Immature natural killer cell (primary cell): ENCODE measurements at regions not wholly inside any gene's neighbourhood (a gene's known extent, or its start where the extent isn't known, plus 50 kb on each side); places are given as distances from the start of the nearest gene placed in this dataset.

ENCODE experiments used
- DNase-seq, 3 donors: peaks; one replicate each; pipeline ENCODE4 v3.0.0; 2022; ENCODE audit warnings: mixed read lengths in 1 of 3
- H3K27ac Mint-ChIP-seq, 6 donors: one replicate each; pipeline ENCODE4 v1.8.0; 2020; ENCODE audit warnings: mixed read lengths in 6 of 6, mild to moderate bottlenecking in 5 of 6, inconsistent platforms in 4 of 6, moderate library complexity in 3 of 6
- H3K27me3 Mint-ChIP-seq, 3 donors: one replicate each; pipeline ENCODE4 v1.8.0; 2020 to 2021; ENCODE audit warnings: low read depth in 3 of 3, mild to moderate bottlenecking in 3 of 3, mixed read lengths in 3 of 3, moderate library complexity in 3 of 3, inconsistent platforms in 1 of 3
- H3K36me3 Mint-ChIP-seq, 3 donors: one replicate each; pipeline ENCODE4 v1.8.0; 2020; ENCODE audit warnings: mixed read lengths in 3 of 3, inconsistent platforms in 2 of 3, mild to moderate bottlenecking in 2 of 3
- H3K4me1 Mint-ChIP-seq, 2 donors: one replicate each; pipeline ENCODE4 v1.8.0; 2020; ENCODE audit warnings: inconsistent platforms in 2 of 2, mild to moderate bottlenecking in 2 of 2, mixed read lengths in 2 of 2, moderate library complexity in 1 of 2
- H3K4me3 Mint-ChIP-seq, 5 donors: one replicate each; pipeline ENCODE4 v1.8.0; 2020; ENCODE audit warnings: mild to moderate bottlenecking in 5 of 5, mixed read lengths in 5 of 5, inconsistent platforms in 3 of 5, moderate library complexity in 3 of 5
- H3K9me3 Mint-ChIP-seq, 6 donors: one replicate each; pipeline ENCODE4 v1.8.0; 2020; ENCODE audit warnings: mild to moderate bottlenecking in 6 of 6, mixed read lengths in 6 of 6, inconsistent platforms in 4 of 6, moderate library complexity in 3 of 6

GRCh38 chr14:65824285-65824977 lies 411.9 kb downstream of the FUT8 start:
- Mint-ChIP-seq H3K4me1 (peaks cover 4 to 7% of the 10 kb centered on the region in 2 donors), H3K27me3 (peaks cover 0 to 3% (median 0%) of the 10 kb centered on the region in 3 donors), H3K9me3 (peaks cover 0 to 2% (median 0%) of the 10 kb centered on the region in 6 donors), H3K27ac (no peak overlapping the region), H3K36me3 (no peaks in the 10 kb centered on the region), H3K4me3 (no peak overlapping the region)
- DNase-seq: peak; percentile 52 to 65 (median 58)

DNA sequence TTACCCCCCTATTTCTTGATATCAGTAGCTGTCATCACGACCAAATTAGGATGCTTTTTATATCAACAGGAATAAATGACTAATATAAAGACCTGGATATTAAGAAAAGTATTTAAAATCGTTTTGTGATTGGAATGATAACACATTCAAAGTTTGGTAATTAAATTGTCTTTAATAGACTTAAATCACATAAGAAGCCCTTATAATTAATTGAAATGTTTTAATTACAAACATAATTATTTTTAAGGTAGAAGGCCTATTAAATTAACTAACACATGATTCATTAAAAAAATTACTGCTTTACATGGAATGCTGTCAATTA lies 412.4 kb downstream of the FUT8 start:
- Mint-ChIP-seq H3K4me3 (no peak overlapping the region), H3K27me3 (peaks cover 0 to 3% (median 0%) of the 10 kb centered on the region in 3 donors), H3K9me3 (peaks cover 0 to 2% (median 0%) of the 10 kb centered on the region in 6 donors), H3K4me1 (peaks cover 4 to 7% of the 10 kb centered on the region in 2 donors), H3K36me3 (no peaks in the 10 kb centered on the region), H3K27ac (no peak overlapping the region)
- DNase-seq: no peak

DNA sequence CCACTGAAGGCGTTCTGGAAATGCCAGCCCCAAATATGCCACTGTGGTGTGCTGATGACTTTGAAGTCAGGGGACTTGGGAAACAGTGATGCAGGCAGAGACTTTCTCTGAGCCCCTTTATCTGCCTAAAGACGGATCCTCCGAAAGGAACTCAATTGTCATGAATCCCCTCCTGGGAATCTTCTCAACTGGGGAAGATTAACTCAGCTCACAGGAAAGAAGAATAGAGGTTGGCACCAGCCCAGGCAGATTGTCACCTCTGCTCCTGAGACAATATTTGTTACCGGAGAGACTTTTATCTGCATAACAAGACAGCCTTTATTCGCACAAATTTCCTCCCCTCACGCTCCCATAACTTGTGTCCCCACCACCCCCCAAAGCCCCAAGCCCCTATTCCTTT lies 414.4 kb downstream of the FUT8 start:
- H3K9me3 Mint-ChIP-seq: peaks cover 0 to 2% (median 0%) of the 10 kb centered on the region in 6 donors
- no peak overlapping the region for H3K4me3 Mint-ChIP-seq
- no peaks in the 10 kb centered on the region for H3K36me3 Mint-ChIP-seq
- no peak overlapping the region for H3K27ac Mint-ChIP-seq
- peaks cover 4 to 7% of the 10 kb centered on the region in 2 donors for H3K4me1 Mint-ChIP-seq
- H3K27me3 Mint-ChIP-seq: peaks cover 0 to 7% (median 2%) of the 10 kb centered on the region in 3 donors
- no peak for DNase-seq

DNA sequence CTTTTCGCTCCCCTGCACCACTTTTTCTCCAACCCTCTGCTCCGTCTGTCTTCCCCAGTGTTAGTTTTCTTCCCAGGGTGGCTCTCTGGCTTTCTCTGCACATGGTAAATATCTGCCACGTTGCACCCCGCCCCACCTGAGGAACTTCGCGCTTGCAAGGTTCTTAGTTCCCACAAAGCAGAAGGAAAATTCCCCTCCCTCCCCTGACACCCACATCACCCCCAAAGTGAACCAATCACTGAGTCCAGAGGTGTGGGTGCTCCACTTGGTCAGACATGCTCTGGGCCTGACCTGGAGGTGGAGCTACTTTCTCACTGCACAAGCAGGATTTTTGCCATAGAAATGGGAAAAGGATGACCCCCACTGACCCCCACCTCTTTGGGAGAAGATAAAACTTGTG lies 415.0 kb downstream of the FUT8 start:
- Mint-ChIP-seq H3K9me3 (peaks cover 0 to 2% (median 0%) of the 10 kb centered on the region in 6 donors), H3K36me3 (no peaks in the 10 kb centered on the region), H3K27ac (no peak overlapping the region), H3K4me1 (peaks cover 6 to 9% of the 10 kb centered on the region in 2 donors), H3K4me3 (no peak overlapping the region), H3K27me3 (peaks cover 0 to 7% (median 2%) of the 10 kb centered on the region in 3 donors)
- no peak for DNase-seq

DNA sequence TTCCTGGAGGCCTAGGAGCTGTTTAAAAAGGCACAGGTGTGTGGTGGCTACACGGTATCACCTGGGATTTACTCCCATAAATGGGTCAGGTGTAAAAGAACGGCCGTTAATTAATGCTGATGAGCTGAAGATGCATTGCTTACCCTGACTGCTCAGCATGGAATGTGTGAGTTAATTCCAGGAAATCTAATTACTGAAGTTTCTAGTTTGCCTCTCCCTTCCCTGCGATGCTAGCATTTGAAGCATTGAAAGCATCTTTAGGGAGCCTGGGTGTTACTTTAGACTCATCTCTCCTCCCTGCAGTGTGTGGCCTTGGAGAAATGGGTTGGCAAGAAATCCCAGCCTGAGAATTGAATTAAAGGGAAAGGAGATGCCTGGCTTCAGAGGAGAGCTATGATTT lies 415.9 kb downstream of the FUT8 start:
- DNase-seq: no peak
- no peak overlapping the region for H3K27ac Mint-ChIP-seq

DNA sequence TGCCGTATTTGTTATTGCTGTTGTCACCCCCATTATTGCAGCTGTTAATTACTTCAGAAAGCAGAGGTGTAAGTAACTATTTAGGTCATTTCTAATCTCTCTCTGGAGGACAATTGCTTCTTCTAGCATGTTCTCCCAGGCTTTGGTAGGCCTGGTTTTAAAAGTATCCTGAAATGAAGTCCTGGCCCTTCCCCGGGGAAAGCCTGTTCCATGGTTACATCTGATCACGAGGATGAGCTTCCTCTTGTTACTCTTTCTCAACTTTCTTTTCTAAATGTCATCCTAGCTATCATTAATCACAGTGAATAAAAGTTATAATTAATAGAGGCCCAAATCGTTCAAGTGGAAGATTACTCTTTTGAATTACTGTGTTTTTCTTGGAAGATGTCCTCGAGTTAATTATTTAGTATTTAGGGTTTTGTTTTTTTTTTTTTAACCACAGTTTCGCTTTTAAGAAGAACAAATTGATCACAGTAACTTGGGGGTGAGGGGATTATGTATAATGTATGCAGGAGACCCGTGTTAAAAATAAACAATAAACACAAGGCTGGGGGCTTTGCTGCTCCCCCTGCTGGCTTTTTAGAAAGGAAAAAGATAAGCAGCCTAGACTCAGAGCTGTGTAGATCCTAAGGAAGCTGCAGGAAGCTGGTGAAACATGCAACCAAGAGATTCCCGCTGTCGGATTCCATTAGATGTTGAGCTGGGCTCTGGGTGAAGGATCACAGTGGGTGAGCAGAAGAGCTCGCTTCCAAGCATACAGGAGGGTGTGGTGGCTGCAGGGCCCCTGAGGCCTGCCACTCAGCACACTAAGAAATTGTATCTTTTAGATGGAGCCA lies 420.1 kb downstream of the FUT8 start:
- H3K4me1 Mint-ChIP-seq: peaks cover 14 to 30% of the 10 kb centered on the region in 2 donors
- H3K36me3 Mint-ChIP-seq: no peaks in the 10 kb centered on the region
- H3K27ac Mint-ChIP-seq: peak overlapping the region in 2 of 6 donors; percentile 18 to 40
- H3K4me3 Mint-ChIP-seq: peak overlapping the region in 1 of 5 donors; percentile 1
- peaks cover 0 to 7% (median 2%) of the 10 kb centered on the region in 3 donors for H3K27me3 Mint-ChIP-seq
- no peak for DNase-seq
- peaks cover 0 to 2% (median 0%) of the 10 kb centered on the region in 6 donors for H3K9me3 Mint-ChIP-seq

More for the DNA sequence above, 415.9 kb downstream of the FUT8 start:
- H3K4me1 Mint-ChIP-seq: peaks cover 14 to 18% of the 10 kb centered on the region in 2 donors
- H3K9me3 Mint-ChIP-seq: peaks cover 0 to 2% (median 0%) of the 10 kb centered on the region in 6 donors
- peaks cover 0 to 7% (median 2%) of the 10 kb centered on the region in 3 donors for H3K27me3 Mint-ChIP-seq
- H3K36me3 Mint-ChIP-seq: no peaks in the 10 kb centered on the region
- H3K4me3 Mint-ChIP-seq: no peak overlapping the region

DNA sequence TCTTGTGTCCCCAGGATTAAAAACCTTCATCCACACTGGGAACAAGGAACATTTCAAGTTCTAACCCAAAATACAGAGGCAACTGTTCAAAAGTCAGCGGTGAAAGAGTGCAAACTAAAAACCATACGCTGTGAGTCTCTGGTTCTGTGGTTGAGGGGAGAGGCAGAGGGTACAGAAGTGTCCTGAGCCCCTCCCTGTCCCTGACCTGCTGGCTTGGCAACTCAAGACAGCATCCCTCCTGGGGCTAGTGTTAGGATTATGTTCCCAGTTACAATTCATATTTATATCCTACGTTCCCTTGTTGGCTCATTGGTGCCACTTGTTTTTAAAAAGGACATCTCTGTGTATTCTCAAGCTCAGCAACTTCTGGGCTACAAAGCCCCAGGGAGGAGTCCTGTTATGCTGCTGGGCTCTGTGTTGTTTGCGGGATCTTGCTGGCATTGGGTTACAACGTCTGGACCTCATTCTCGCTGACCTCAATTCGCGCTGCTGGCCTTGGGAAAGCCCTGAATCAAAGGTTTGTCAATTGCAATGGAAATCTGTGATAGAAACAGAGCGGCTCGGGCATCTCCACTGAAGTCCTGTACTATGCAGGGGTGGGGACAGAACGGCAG lies 420.8 kb downstream of the FUT8 start:
- H3K36me3 Mint-ChIP-seq: no peaks in the 10 kb centered on the region
- no peak for DNase-seq
- peaks cover 0 to 2% (median 0%) of the 10 kb centered on the region in 6 donors for H3K9me3 Mint-ChIP-seq
- no peak overlapping the region for H3K27ac Mint-ChIP-seq
- H3K4me3 Mint-ChIP-seq: peak overlapping the region in 2 of 5 donors; percentile 4 to 53
- peaks cover 0 to 7% (median 2%) of the 10 kb centered on the region in 3 donors for H3K27me3 Mint-ChIP-seq
- peaks cover 18 to 37% of the 10 kb centered on the region in 2 donors for H3K4me1 Mint-ChIP-seq

- peaks cover 0 to 7% (median 2%) of the 10 kb centered on the region in 3 donors for H3K27me3 Mint-ChIP-seq
- H3K27ac Mint-ChIP-seq: no peak overlapping the region
- H3K9me3 Mint-ChIP-seq: peaks cover 0 to 2% (median 0%) of the 10 kb centered on the region in 6 donors
- DNase-seq: no peak
- peaks cover 25 to 44% of the 10 kb centered on the region in 2 donors for H3K4me1 Mint-ChIP-seq
- no peaks in the 10 kb centered on the region for H3K36me3 Mint-ChIP-seq
- no peak overlapping the region for H3K4me3 Mint-ChIP-seq
Measured at GRCh38 chr14:65834051-65834450, 421.5 kb downstream of the FUT8 start.

DNA sequence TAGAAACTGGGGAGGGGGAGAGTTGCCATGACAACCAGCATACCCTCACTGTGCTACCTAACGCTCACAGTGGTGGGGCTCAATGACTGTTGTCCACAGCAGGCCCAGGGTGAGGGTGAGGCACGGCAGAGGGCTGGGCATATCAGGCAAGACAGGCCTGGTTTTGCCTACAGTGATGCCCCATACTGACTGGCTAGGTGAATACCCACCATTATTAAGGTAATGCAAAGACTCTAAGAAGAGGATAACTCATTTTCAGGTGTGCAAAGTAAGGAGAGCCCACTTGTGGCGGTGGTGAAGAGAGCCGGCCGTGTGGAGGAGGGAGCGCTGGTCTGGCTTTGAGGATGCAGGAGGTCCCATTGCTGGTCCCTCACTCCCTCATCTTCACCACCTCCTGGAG lies 422.3 kb downstream of the FUT8 start:
- DNase-seq: no peak
- Mint-ChIP-seq H3K27ac (no peak overlapping the region), H3K9me3 (no peaks in the 10 kb centered on the region), H3K4me3 (no peak overlapping the region), H3K4me1 (peaks cover 33 to 51% of the 10 kb centered on the region in 2 donors), H3K36me3 (no peaks in the 10 kb centered on the region), H3K27me3 (peaks cover 0 to 7% (median 5%) of the 10 kb centered on the region in 3 donors)

DNA sequence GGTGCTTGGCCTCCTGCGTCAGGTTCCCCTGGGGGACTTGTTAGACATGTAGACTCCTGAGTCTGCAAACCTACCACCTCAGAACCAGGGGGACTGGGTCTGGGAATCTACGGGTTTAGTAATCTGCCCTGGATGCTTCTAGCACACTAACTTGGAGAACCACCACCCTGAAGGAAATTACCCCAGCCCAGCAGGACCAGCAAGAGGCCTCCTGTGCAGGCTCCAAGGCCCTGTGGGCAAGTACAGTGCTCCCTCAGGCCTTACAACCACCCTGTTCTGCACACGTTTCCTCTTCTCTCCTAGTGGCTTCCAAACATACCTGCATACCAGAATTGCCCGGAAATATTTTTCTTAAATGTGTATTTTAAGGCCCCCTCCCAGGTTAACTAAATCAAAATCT lies 423.0 kb downstream of the FUT8 start:
- DNase-seq: no peak
- Mint-ChIP-seq H3K4me1 (peaks cover 36 to 57% of the 10 kb centered on the region in 2 donors), H3K27me3 (peaks cover 0 to 5% (median 4%) of the 10 kb centered on the region in 3 donors), H3K4me3 (no peak overlapping the region), H3K9me3 (no peaks in the 10 kb centered on the region), H3K36me3 (no peaks in the 10 kb centered on the region), H3K27ac (no peak overlapping the region)

DNA sequence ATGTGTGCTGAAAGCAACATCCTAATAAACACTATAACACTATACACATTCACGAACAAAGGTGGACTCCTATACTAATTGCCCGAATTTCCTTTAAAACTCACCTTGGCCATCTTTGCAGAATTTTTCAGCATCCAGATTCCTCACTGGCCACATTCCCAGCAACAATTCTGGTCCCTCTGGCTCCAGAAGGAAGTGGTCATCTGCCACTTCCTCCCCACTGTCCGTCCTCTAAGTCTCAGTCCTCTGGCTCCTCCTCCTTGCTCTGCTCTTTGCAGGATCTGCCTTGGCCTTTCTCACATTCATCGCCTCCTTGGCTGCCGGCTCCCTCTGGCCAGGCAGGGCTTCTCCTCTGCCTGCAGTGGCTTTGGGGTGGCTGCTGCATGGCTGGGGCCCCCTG lies 426.0 kb downstream of the FUT8 start:
- peaks cover 0 to 3% (median 3%) of the 10 kb centered on the region in 3 donors for H3K27me3 Mint-ChIP-seq
- no peak overlapping the region for H3K4me3 Mint-ChIP-seq
- peaks cover 23 to 48% of the 10 kb centered on the region in 2 donors for H3K4me1 Mint-ChIP-seq
- peak overlapping the region in 1 of 6 donors; percentile 68 for H3K27ac Mint-ChIP-seq
- H3K9me3 Mint-ChIP-seq: no peaks in the 10 kb centered on the region
- no peaks in the 10 kb centered on the region for H3K36me3 Mint-ChIP-seq
- DNase-seq: no peak

DNA sequence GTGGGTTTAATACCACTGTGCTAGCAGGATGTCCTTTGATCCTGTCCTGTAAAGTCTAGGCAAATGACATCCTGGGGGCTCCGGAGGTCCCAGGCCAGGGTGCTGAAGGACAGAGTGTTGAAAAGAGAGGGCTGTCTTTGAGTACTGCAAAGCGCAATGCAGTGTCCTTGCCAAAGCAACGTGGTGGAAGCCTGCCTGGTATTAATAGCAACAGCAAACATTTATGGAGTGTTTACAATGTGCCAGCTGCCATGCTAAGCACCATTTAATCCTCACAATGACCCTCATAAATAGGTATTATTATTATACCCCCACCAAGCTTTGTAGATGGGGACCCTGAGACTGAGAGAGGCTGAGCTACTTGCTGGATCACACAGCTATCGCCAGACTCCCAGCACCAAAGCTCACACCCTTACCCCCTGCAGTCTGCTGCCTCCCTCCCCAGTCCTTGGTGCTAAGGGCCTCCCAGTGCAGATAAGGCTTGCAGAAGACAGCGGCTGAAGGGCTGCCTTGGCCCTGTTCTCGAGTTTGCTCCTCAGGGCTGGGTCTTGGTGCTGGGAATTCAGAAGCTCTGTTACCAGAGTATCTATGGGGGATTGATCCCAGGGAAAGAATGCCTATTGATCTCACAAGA lies 427.7 kb downstream of the FUT8 start:
- no peaks in the 10 kb centered on the region for H3K36me3 Mint-ChIP-seq
- no peak overlapping the region for H3K27ac Mint-ChIP-seq
- peaks cover 0 to 3% (median 2%) of the 10 kb centered on the region in 3 donors for H3K27me3 Mint-ChIP-seq
- DNase-seq: no peak
- H3K4me3 Mint-ChIP-seq: peak overlapping the region in 2 of 5 donors; percentile 8 to 39
- H3K9me3 Mint-ChIP-seq: no peaks in the 10 kb centered on the region
- H3K4me1 Mint-ChIP-seq: peaks cover 21 to 36% of the 10 kb centered on the region in 2 donors

DNA sequence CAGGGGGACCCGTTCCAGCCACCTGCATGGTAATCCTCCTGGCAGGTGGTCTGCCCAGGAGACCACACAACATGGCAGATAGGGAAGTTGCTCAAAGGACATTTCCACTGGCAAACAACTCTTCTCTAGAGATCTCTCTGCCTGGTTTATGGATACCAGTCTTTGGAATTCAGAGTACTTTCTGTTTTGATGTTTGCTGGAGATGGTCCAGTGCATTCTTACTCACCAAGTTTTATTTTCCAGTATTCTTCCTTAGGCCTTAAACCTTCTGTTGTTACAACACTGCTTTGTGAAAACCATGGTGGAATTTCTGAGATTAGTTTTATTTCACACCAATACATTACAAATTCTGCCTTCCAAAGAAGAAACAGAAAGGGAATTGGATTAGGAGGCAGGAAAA lies 428.3 kb downstream of the FUT8 start:
- no peak overlapping the region for H3K4me3 Mint-ChIP-seq
- no peak overlapping the region for H3K27ac Mint-ChIP-seq
- no peak for DNase-seq
- H3K27me3 Mint-ChIP-seq: peaks cover 0 to 3% (median 2%) of the 10 kb centered on the region in 3 donors
- no peaks in the 10 kb centered on the region for H3K9me3 Mint-ChIP-seq
- H3K4me1 Mint-ChIP-seq: peaks cover 24 to 42% of the 10 kb centered on the region in 2 donors
- no peaks in the 10 kb centered on the region for H3K36me3 Mint-ChIP-seq
